Mucosa of stomach (tissue), 1 donor: ENCODE measurements at regions not wholly inside any gene's neighbourhood (a gene's known extent, or its start where the extent isn't known, plus 50 kb on each side); places are given as distances from the start of the nearest gene placed in this dataset.
"Not testable (repeated sequence)": the region's sequence is repeated elsewhere in the genome, so short reads cannot be mapped to it uniquely, and the experiment has no call there.

Experiments used
- H3K27me3 ChIP-seq: one replicate; pipeline ENCODE4 v1.7.0; 2013; ENCODE audit warnings: mild to moderate bottlenecking, low read length; ENCODE audit not compliant: control insufficient read depth, insufficient read depth
- H3K36me3 ChIP-seq: one replicate; pipeline ENCODE4 v1.7.0; 2013; ENCODE audit warnings: low read length; ENCODE audit not compliant: control insufficient read depth, insufficient read depth
- H3K4me1 ChIP-seq: one replicate; pipeline ENCODE4 v1.7.0; 2013; ENCODE audit warnings: mild to moderate bottlenecking, low read length; ENCODE audit not compliant: control insufficient read depth, insufficient read depth
- H3K4me3 ChIP-seq: one replicate; pipeline ENCODE4 v1.7.0; 2013; ENCODE audit warnings: low read length
- H3K9ac ChIP-seq: one replicate; pipeline ENCODE4 v1.7.0; 2013; ENCODE audit warnings: mild to moderate bottlenecking, low read length, moderate library complexity
- H3K9me3 ChIP-seq: one replicate; pipeline ENCODE4 v1.7.0; 2013; ENCODE audit warnings: mild to moderate bottlenecking, low read length, moderate library complexity; ENCODE audit not compliant: control insufficient read depth
- donor health status: Pancreatic carcinoma.

DNA sequence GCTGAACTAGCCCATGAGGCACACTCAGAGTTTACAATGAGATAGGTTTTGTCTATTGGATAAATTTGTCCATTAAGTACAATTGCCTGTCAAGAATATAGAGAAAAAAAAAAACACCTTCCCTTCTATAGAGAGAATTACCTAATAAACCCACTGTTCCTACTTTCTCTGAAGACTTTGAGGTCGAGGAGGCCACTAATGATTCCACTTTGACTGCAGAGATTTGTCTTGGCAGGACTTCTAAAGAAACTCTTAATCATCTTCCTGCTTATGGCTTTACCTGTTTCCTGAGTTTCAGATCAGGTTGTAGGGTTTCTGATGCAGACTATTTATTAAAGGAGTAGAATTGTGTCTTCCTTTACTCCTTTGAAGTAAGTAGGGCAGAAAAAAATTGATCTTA lies 342.4 kb upstream of the KCNMB2 start:
- Histone ChIP-seq H3K4me3 (no peak overlapping the region), H3K36me3 (no peaks in the 10 kb centered on the region), H3K27me3 (no peaks in the 10 kb centered on the region), H3K9me3 (no peaks in the 10 kb centered on the region), H3K9ac (no peak overlapping the region), H3K4me1 (no peaks in the 10 kb centered on the region)

DNA sequence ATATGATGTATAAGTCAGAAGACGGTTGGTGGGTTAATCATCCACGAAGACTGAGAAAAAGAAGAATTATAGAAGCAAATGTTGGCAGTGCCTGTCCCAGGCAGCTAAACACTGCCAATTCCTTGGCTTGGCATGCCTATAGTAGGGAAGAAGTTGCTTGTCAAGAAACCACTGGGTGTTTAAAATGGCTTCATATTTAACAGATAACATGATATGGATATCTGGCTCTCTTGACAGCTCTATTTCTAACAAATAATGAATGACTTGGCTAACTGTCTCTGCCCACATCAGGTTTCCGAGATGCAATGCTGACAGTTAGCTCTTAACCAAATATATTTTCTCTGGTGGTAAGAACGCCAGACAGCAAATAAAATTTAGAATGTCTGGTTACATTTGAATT lies 341.7 kb upstream of the KCNMB2 start:
- H3K27me3 ChIP-seq, result no peaks in the 10 kb centered on the region
- no peaks in the 10 kb centered on the region for H3K36me3 ChIP-seq
- H3K9ac ChIP-seq, result no peak overlapping the region

DNA sequence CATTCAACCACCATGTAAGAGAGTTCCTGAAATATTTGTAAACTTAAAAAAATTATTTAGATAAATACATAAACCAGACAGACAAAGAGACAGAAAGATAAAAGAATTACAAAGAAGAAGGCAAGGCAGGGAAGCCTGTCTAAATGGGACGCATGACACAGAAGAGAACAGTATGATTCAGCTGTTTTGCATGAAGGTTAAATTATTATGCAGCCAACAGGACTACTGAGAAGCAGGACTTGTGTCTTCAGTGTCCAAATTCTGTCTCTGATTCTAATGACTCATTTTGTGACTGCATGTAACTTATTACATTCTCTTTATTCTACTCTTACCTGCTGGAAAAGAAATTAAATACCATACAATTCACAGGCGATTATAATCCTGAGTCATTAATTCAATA lies 340.4 kb upstream of the KCNMB2 start:
- Histone ChIP-seq H3K4me3 (no peak overlapping the region), H3K9ac (no peak overlapping the region), H3K27me3 (no peaks in the 10 kb centered on the region), H3K36me3 (no peaks in the 10 kb centered on the region), H3K4me1 (no peaks in the 10 kb centered on the region), H3K9me3 (no peaks in the 10 kb centered on the region)

More for the DNA sequence above, 341.7 kb upstream of the KCNMB2 start:
- no peaks in the 10 kb centered on the region for H3K4me1 ChIP-seq
- no peaks in the 10 kb centered on the region for H3K9me3 ChIP-seq
- H3K4me3 ChIP-seq, result no peak overlapping the region

DNA sequence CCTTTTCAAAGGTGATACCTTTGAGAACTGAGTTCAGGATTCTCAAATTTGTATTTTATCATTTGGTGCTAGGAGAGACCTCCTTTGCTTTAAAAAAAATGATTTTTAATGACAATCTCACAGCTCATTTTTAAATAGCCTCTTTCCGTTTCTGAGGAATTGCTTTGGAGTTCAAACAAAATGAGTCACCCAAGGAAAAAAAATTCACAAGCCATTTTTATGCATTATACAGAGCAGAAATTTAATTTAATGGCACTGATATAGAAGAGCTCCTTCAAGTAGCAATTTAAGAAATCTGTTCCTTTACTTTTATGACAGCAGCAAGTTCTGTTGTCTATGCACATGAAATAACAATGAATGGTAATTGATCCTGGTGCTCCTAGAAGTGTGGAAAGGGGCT lies 337.9 kb upstream of the KCNMB2 start:
- Histone ChIP-seq H3K4me3 (no peak overlapping the region), H3K4me1 (peaks cover 10% of the 10 kb centered on the region), H3K27me3 (no peaks in the 10 kb centered on the region), H3K9me3 (no peaks in the 10 kb centered on the region), H3K9ac (no peak overlapping the region), H3K36me3 (no peaks in the 10 kb centered on the region)

DNA sequence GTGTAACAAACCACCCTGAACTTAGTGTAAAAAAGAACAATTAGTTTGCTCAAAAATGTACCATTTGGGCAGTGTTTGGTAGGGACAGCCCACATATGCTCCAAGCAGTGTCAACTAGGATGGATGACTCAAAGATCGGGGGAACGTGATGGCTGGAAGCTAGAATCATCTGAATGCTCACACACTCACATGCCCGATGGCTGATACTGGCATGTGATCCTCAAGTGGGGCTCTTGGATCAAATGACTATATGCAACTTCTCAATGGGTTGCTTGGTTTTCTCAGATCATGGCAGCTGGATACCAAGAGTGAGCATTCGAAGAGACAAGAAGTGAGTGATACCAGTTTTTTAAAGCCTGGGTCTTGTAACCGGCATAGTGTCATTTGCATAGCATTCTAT lies 335.9 kb upstream of the KCNMB2 start:
- H3K4me1 ChIP-seq, result peaks cover 10% of the 10 kb centered on the region
- H3K36me3 ChIP-seq, result no peaks in the 10 kb centered on the region
- H3K4me3 ChIP-seq, result no peak overlapping the region
- no peak overlapping the region for H3K9ac ChIP-seq
- no peaks in the 10 kb centered on the region for H3K27me3 ChIP-seq
- no peaks in the 10 kb centered on the region for H3K9me3 ChIP-seq

DNA sequence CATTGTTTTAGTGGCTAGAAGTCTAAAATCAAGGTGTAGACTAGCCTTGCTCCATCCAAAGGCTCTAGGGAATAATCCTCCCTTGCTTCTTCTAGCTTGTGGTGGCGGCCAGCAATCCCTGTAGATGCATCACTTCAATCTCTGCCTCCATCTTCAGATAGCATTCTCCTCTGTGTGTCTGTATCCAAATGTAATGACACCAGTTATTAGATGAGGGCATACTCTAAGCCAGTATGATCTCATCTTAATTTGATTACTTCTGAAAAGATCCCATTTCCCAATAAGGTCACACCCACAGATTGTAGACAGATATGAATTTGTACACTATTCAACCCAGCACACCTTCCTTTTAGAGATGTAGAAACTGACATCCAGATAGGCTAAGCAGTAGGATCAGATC lies 334.5 kb upstream of the KCNMB2 start:
- Histone ChIP-seq H3K4me1 (peaks cover 14% of the 10 kb centered on the region), H3K9me3 (no peaks in the 10 kb centered on the region), H3K36me3 (no peaks in the 10 kb centered on the region), H3K27me3 (no peaks in the 10 kb centered on the region), H3K4me3 (no peak overlapping the region), H3K9ac (no peak overlapping the region)

DNA sequence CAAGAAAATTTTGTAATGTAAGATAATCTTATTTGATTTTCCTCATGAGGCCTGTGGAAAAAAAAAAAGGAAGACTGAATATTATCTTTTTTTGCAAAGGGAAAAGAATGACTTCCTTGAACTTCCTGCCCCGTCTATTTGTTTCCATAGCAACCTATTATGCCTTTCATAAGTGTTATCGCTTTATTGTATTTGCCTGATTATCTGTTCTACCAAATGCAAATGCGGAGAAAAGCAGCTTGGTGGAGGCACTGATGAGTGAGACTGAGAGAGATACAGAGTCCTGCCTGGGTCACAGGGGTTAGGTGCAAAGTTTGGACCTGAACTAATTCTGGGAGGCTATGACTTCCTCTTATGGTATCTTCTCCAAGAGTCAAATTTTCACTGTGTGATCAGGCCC lies 334.0 kb upstream of the KCNMB2 start:
- no peak overlapping the region for H3K4me3 ChIP-seq
- H3K4me1 ChIP-seq, result peaks cover 17% of the 10 kb centered on the region
- no peaks in the 10 kb centered on the region for H3K9me3 ChIP-seq
- no peaks in the 10 kb centered on the region for H3K27me3 ChIP-seq
- H3K36me3 ChIP-seq, result no peaks in the 10 kb centered on the region
- no peak overlapping the region for H3K9ac ChIP-seq

DNA sequence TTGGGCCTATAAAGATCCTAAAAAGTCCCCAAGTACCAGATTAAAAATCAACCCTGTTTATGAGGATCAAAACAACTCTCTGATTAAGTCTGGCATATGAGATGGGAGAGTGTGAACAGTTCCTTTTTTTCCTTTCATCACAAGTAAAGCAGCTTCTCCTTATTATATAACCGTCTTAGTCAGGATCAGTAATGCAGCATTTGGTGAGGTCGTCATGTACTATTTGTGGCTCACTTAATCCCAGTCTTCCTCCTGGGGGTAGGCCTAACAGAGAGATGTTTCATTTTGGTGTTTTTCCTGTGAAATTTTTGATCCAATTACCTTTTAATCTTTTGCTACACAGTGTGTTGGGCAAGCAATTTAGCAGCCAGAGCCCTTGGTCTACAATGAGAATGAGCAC lies 333.1 kb upstream of the KCNMB2 start:
- no peaks in the 10 kb centered on the region for H3K9me3 ChIP-seq
- peaks cover 17% of the 10 kb centered on the region for H3K4me1 ChIP-seq
- H3K4me3 ChIP-seq, result no peak overlapping the region
- H3K9ac ChIP-seq, result no peak overlapping the region
- no peaks in the 10 kb centered on the region for H3K27me3 ChIP-seq
- no peaks in the 10 kb centered on the region for H3K36me3 ChIP-seq

DNA sequence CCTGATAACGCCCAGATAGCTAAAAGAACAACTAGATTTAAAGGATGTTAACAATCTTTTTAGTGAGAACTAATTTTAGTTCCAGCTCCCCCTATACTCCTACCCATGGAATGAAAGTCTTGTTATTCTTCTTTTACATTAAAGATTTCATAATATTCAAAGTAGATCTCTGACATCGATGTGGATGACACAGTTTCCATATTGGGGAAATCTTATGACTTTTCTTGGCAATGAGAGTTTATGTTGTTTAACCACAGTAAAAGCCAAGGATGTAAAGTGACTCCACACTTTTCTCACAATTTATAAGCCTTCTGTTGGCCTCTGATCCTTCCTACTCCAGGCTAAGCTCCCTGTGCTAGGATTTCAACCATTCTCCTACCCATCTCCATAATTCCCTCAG lies 332.6 kb upstream of the KCNMB2 start:
- Histone ChIP-seq H3K27me3 (no peaks in the 10 kb centered on the region), H3K4me3 (no peak overlapping the region), H3K9me3 (no peaks in the 10 kb centered on the region), H3K9ac (no peak overlapping the region), H3K4me1 (peaks cover 17% of the 10 kb centered on the region), H3K36me3 (no peaks in the 10 kb centered on the region)

DNA sequence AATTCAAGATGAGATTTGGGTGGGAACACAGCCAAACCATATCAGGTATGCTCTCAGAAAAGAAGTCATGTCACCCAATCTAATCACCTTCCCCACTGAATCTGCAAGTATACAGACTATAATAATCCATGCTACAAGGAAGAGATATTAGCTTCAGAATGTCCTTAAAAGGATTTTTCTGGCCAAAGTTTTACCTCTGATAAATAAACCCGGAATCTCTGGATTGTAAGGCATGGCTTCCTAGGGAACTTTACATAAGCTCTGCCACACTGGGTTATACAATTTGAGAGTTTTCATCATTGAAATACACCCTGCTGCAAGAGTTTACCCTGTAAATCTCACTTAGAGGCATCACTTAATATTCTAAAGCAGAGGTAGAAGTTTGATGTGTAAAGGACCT lies 330.5 kb upstream of the KCNMB2 start:
- H3K9ac ChIP-seq, result no peak overlapping the region
- no peaks in the 10 kb centered on the region for H3K9me3 ChIP-seq
- peaks cover 17% of the 10 kb centered on the region for H3K4me1 ChIP-seq
- H3K36me3 ChIP-seq, result no peaks in the 10 kb centered on the region
- no peak overlapping the region for H3K4me3 ChIP-seq
- H3K27me3 ChIP-seq, result no peaks in the 10 kb centered on the region

DNA sequence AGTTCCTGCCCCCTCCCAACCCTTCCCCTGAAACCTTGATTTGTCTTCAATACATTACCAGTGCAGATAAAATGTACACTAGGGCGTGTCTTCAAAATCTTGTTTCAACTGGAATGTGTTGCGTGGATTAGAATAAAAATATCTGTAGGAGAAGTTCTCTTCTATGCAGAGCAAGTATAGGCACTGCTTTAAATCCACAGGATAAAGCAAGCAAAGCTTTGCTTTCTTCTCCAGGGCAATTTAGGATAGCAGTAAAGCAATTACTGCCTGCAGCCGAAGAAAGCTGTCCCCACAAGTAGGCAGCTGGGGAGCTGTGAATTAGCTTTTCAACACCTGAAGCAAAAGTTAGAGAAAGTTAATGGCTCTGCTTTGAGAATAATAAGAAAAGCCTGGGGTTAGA lies 329.7 kb upstream of the KCNMB2 start:
- H3K36me3 ChIP-seq, result no peaks in the 10 kb centered on the region
- no peaks in the 10 kb centered on the region for H3K27me3 ChIP-seq
- H3K9me3 ChIP-seq, result no peaks in the 10 kb centered on the region
- no peak overlapping the region for H3K9ac ChIP-seq
- no peak overlapping the region for H3K4me3 ChIP-seq
- peaks cover 17% of the 10 kb centered on the region for H3K4me1 ChIP-seq

DNA sequence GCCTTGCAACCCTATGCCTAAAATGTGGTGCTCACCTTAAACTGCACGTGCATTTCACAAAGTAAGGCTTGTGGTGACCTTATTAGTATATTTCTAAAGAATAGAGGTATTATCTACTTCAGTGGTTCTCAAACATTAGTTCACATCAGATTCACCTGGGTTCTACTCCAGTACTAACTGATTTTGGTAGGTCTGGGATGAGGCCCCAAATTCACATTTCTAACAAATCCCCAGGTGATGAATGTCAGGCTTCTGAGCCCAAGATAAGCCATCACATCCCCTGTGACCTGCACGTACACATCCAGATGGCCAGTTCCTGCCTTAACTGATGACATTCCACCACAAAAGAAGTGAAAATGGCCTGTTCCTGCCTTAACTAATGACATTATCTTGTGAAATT lies 329.1 kb upstream of the KCNMB2 start:
- peaks cover 11% of the 10 kb centered on the region for H3K4me1 ChIP-seq
- H3K27me3 ChIP-seq, H3K36me3 ChIP-seq, H3K9me3 ChIP-seq, H3K9ac ChIP-seq, H3K4me3 ChIP-seq: not testable (repeated sequence)

DNA sequence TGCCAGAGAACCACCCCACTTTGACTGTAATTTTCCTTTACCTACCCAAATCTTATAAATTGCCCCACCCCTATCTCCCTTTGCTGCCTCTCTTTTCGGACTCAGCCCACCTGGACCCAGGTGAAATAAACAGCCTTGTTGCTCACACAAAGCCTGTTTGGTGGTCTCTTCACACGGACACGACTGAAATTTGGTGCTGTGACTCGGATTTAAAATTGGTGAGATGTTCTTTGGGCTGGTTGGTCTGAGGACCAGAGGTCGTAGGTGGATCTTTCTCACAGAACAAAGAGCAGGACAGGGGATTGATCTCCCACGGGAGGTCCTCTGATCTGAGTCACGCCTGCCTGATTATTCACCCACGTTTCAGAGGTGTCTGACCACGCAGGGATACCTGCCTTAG lies 328.6 kb upstream of the KCNMB2 start:
- H3K36me3 ChIP-seq, H3K4me1 ChIP-seq, H3K27me3 ChIP-seq, H3K4me3 ChIP-seq, H3K9me3 ChIP-seq, H3K9ac ChIP-seq: not testable (repeated sequence)
